GM12878 (cell line): ENCODE measurements at regions not wholly inside any gene's neighbourhood (a gene's known extent, or its start where the extent isn't known, plus 50 kb on each side); places are given as distances from the start of the nearest gene placed in this dataset.

ENCODE experiments used
- ATAC-seq: fragments of 200-7000 bp; cut with Tn5 transposase; 3 replicates; pipeline ENCODE4 v1.9.1; 2020; ENCODE audit warnings: mild to moderate bottlenecking, moderate library complexity
- BruUV-seq: library from RNA; stranded (reverse); fragments of 400-500 nt; replicated peaks from 2 replicates; lab custom pipeline; 2021; lab: Mats Ljungman, UMichigan
- CTCF ChIA-PET: fragments of 300-600 bp; sonication (Branson Sonifier 250); formaldehyde crosslinking; extraction: SDS; loops from one replicate; lab custom pipeline; 2021; ENCODE audit warnings: inconsistent platforms; lab: Yijun Ruan, JAX
- POLR2A ChIA-PET: fragments of 350-600 bp; formaldehyde crosslinking; extraction: SDS; loops from one replicate; lab custom pipeline; 2021; ENCODE audit warnings: inconsistent platforms; lab: Charles Lee
- RAD21 ChIA-PET: fragments of 300-600 bp; sonication (Branson Sonifier 250); formaldehyde crosslinking; loops from one replicate; lab custom pipeline; 2023; ENCODE audit warnings: antibody characterized with exemption; ENCODE audit not compliant: unreplicated experiment; lab: Charles Lee
- SMC1A ChIA-PET: fragments of 300-600 bp; sonication (Branson Sonifier 250); formaldehyde crosslinking; loops from one replicate; lab custom pipeline; 2023; ENCODE audit not compliant: unreplicated experiment, uncharacterized antibody; lab: Charles Lee
- DNase-seq: peaks from one replicate; pipeline ENCODE4 v3.0.0-alpha.2; 2011; ENCODE audit warnings: low read depth, low spot score
- FAIRE-seq: peaks from 3 replicates; lab custom pipeline; 2011; peaks lifted over from hg19 to GRCh38; lab: Jason Lieb, UNC
- H2AFZ ChIP-seq: 2 replicates; pipeline ENCODE4 v1.6.0; 2011; ENCODE audit warnings: low read depth, low read length, control low read depth; ENCODE audit not compliant: control insufficient read depth
- H3K27ac ChIP-seq: 2 replicates; pipeline ENCODE4 v1.5.1; 2011; ENCODE audit warnings: control low read depth; ENCODE audit not compliant: control insufficient read depth, insufficient read depth
- H3K27me3 ChIP-seq, 2 experiments: replicated peaks in 1 of 2; 2 replicates each; pipeline versions ENCODE4 v1.6.0 to v1.6.1; 2011; ENCODE audit warnings: low read length in 1 of 2; ENCODE audit not compliant: control insufficient read depth in 2 of 2, insufficient read depth in 2 of 2
- H3K36me3 ChIP-seq, 2 experiments: 2 replicates each; pipeline ENCODE4 v1.5.1; 2011; ENCODE audit warnings: low read length in 1 of 2; ENCODE audit not compliant: control insufficient read depth in 2 of 2, insufficient read depth in 2 of 2
- H3K4me1 ChIP-seq: 2 replicates; pipeline ENCODE4 v1.6.1; 2011; ENCODE audit warnings: mild to moderate bottlenecking, low read length, moderate library complexity, mixed read lengths; ENCODE audit not compliant: control insufficient read depth, insufficient read depth
- H3K4me2 ChIP-seq: 2 replicates; pipeline ENCODE4 v1.6.0; 2011; ENCODE audit warnings: control low read depth; ENCODE audit not compliant: control insufficient read depth, insufficient read depth
- H3K4me3 ChIP-seq: fragments of 200-600 bp; sonication (generic); 2 replicates; pipeline ENCODE4 v1.5.1; 2016
- H3K79me2 ChIP-seq: 2 replicates; pipeline ENCODE4 v1.6.0; 2011; ENCODE audit warnings: low read length; ENCODE audit not compliant: control insufficient read depth, insufficient read depth
- H3K9ac ChIP-seq: 2 replicates; pipeline ENCODE4 v1.8.0; 2011; ENCODE audit warnings: low read length, control low read depth, mixed read lengths; ENCODE audit not compliant: control insufficient read depth, insufficient read depth
- H3K9me3 ChIP-seq: replicated peaks from 3 replicates; pipeline ENCODE4 v1.5.1; 2011; ENCODE audit warnings: mild to moderate bottlenecking, low read length; ENCODE audit not compliant: control insufficient read depth, insufficient read depth
- H4K20me1 ChIP-seq: 2 replicates; pipeline ENCODE4 v1.6.0; 2011; ENCODE audit not compliant: control insufficient read depth, insufficient read depth
- CBX3 ChIP-seq: fragments of 200-600 bp; sonication (generic); IDR thresholded peaks from 2 replicates; pipeline ENCODE4 v1.6.1; 2016; ENCODE audit warnings: low read depth, borderline replicate concordance
- EGR1 ChIP-seq, 2 experiments: IDR thresholded peaks; 1 replicate in 1 of 2; 2 replicates in 1 of 2; pipeline ENCODE4 v1.6.1; 2011 to 2012; ENCODE audit warnings: low read depth in 2 of 2, low read length in 2 of 2, borderline replicate concordance in 1 of 2, mild to moderate bottlenecking in 1 of 2, moderate library complexity in 1 of 2
- HDGF ChIP-seq: fragments of 450-650 bp; IDR thresholded peaks from 2 replicates; pipeline ENCODE4 v1.6.1; 2016; ENCODE audit warnings: antibody characterized with exemption
- IRF4 ChIP-seq: IDR thresholded peaks from 2 replicates; pipeline ENCODE4 v1.6.1; 2011; ENCODE audit warnings: low read depth, low read length
- KDM1A ChIP-seq: fragments of 200-600 bp; sonication (generic); IDR thresholded peaks from 2 replicates; pipeline ENCODE4 v1.6.1; 2016; ENCODE audit warnings: borderline replicate concordance
- NR2C2 ChIP-seq: IDR thresholded peaks from 2 replicates; pipeline ENCODE4 v1.6.1; 2011; ENCODE audit warnings: borderline replicate concordance, low read depth; ENCODE audit not compliant: control insufficient read depth, insufficient read length
- NR2F1 ChIP-seq: fragments of 450-650 bp; conservative IDR thresholded peaks from 2 replicates; pipeline ENCODE4 v1.6.1; 2017; ENCODE audit warnings: mild to moderate bottlenecking
- PBX3 ChIP-seq: IDR thresholded peaks from 2 replicates; pipeline ENCODE4 v1.6.1; 2011; ENCODE audit warnings: mild to moderate bottlenecking, low read depth, low read length, moderate library complexity; ENCODE audit not compliant: insufficient replicate concordance
- POLR2AphosphoS5 ChIP-seq: IDR thresholded peaks from 2 replicates; pipeline ENCODE4 v1.6.1; 2011; ENCODE audit warnings: mild to moderate bottlenecking, low read length, inconsistent platforms
- RAD51 ChIP-seq: fragments of 450-650 bp; IDR thresholded peaks from 2 replicates; pipeline ENCODE4 v1.6.1; 2016; ENCODE audit warnings: moderate library complexity, mild to moderate bottlenecking, inconsistent platforms
- RB1 ChIP-seq: fragments of 450-650 bp; formaldehyde crosslinking; IDR thresholded peaks from 2 replicates; pipeline ENCODE4 v1.6.1; 2017; ENCODE audit warnings: mild to moderate bottlenecking, borderline replicate concordance
- RCOR1 ChIP-seq: conservative IDR thresholded peaks from 2 replicates; pipeline ENCODE4 v1.6.1; 2012; ENCODE audit warnings: low read depth, low read length, improper control_type of control experiment
- SREBF2 ChIP-seq: IDR thresholded peaks from 2 replicates; pipeline ENCODE4 v1.6.1; 2012; ENCODE audit warnings: mild to moderate bottlenecking, low read length
- SUZ12 ChIP-seq: fragments of 200-600 bp; sonication (generic); IDR thresholded peaks from one replicate; pipeline ENCODE4 v1.6.1; 2018; ENCODE audit warnings: antibody characterized with exemption, mild to moderate bottlenecking; ENCODE audit not compliant: unreplicated experiment
- TCF7 ChIP-seq: IDR thresholded peaks from 2 replicates; pipeline ENCODE4 v1.6.1; 2014; ENCODE audit warnings: antibody characterized with exemption, borderline replicate concordance
- YBX1 ChIP-seq: fragments of 450-650 bp; IDR thresholded peaks from 2 replicates; pipeline ENCODE4 v1.6.1; 2016; ENCODE audit warnings: antibody characterized with exemption
- ZNF207 ChIP-seq: fragments of 450-650 bp; IDR thresholded peaks from 2 replicates; pipeline ENCODE4 v1.6.1; 2014; ENCODE audit warnings: antibody characterized with exemption, mild to moderate bottlenecking, borderline replicate concordance
- ZNF274 ChIP-seq: IDR thresholded peaks from one replicate; pipeline ENCODE4 v1.8.0; 2011; ENCODE audit not compliant: insufficient read length, insufficient read depth
- ZZZ3 ChIP-seq: IDR thresholded peaks from 2 replicates; pipeline ENCODE4 v1.6.1; 2011; ENCODE audit warnings: low read depth; ENCODE audit not compliant: control insufficient read depth, insufficient read length
- WGBS: methylation state at CpG from one replicate; pipeline ENCODE4 v1.1.6; 2016; ENCODE audit warnings: low lambda C conversion rate; ENCODE audit not compliant: insufficient replicate concordance, insufficient coverage; ENCODE audit errors: missing lambda C conversion rate; 5-methylcytosine and 5-hydroxymethylcytosine counted together
- in situ Hi-C: fragments of 300-500 bp; cut with MboI; formaldehyde crosslinking; loops from 9 replicates; pipeline ENCODE4 v1.14.3; 2018; ENCODE audit warnings: mixed read lengths
- intact Hi-C: fragments of 100-400 bp; cut with micrococcal nuclease; formaldehyde crosslinking; loops from one replicate; pipeline ENCODE4 v1.14.2; 2022; ENCODE audit not compliant: unreplicated experiment

- FAIRE-seq (no peak), DNase-seq (no peak), ATAC-seq (no peak)
- no peak overlapping the region for H2AFZ ChIP-seq
- no peaks in the 10 kb centered on the region for H3K36me3 ChIP-seq
- H4K20me1 ChIP-seq = no peaks in the 10 kb centered on the region
- in situ Hi-C loops = no loop called here
- intact Hi-C loops = no loop called here
- no peaks in the 10 kb centered on the region for H3K9me3 ChIP-seq
- TF ChIP-seq RB1 (no peak), PBX3 (no peak), ZZZ3 (no peak), NR2F1 (no peak), SUZ12 (no peak), RAD51 (no peak), IRF4 (no peak), ZNF274 (no peak), RCOR1 (no peak), KDM1A (no peak), CBX3 (no peak), ZNF207 (no peak), NR2C2 (no peak), POLR2AphosphoS5 (no peak), TCF7 (no peak), HDGF (no peak), EGR1 (IDR thresholded peaks at IDR 0.05; ENCODE audit: borderline replicate concordance in 1 of 2, low read depth in 2 of 2, low read length in 2 of 2) (no peak), SREBF2 (no peak), YBX1 (no peak)
- ChIA-PET SMC1A (no interaction called here), POLR2A (no interaction called here), CTCF (no interaction called here), RAD21 (no interaction called here)
- H3K4me3 ChIP-seq = no peak overlapping the region
- H3K27me3 ChIP-seq = no peaks in the 10 kb centered on the region
- no TSS peak for BruUV-seq
- H3K9ac ChIP-seq = no peak overlapping the region
- WGBS = 14% methylated on average over 2 of the region's 2 CpGs
- no peak overlapping the region for H3K27ac ChIP-seq
- H3K4me1 ChIP-seq = no peaks in the 10 kb centered on the region
- no peaks in the 10 kb centered on the region for H3K79me2 ChIP-seq
- no peak overlapping the region for H3K4me2 ChIP-seq
These were observed 92.6 kb upstream of the H2AZ1 start for GRCh38 chr4:100042711-100043110.
